ENCODE measurements at regions not wholly inside any gene's neighbourhood (a gene's known extent, or its start where the extent isn't known, plus 50 kb on each side); places are given as distances from the start of the nearest gene placed in this dataset.

GRCh38 chr5:122653087-122654017 lies 121.5 kb upstream of the SNX2 start (continued):
- TF ChIP-seq MBD1 (CRISPR knock-in tag; IDR thresholded peaks at IDR 0.05) (no peak), FOXP1 (CRISPR knock-in tag; IDR thresholded peaks at IDR 0.05) (no peak)
- TF ChIP-seq, protein P1, sequence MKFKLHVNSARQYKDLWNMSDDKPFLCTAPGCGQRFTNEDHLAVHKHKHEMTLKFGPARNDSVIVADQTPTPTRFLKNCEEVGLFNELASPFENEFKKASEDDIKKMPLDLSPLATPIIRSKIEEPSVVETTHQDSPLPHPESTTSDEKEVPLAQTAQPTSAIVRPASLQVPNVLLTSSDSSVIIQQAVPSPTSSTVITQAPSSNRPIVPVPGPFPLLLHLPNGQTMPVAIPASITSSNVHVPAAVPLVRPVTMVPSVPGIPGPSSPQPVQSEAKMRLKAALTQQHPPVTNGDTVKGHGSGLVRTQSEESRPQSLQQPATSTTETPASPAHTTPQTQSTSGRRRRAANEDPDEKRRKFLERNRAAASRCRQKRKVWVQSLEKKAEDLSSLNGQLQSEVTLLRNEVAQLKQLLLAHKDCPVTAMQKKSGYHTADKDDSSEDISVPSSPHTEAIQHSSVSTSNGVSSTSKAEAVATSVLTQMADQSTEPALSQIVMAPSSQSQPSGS (CRISPR knock-in tag; IDR thresholded peaks at IDR 0.05): no peak

- H3K9me1 ChIP-seq (ENCODE audit: control insufficient read depth, insufficient read depth, low read length): no peaks in the 10 kb centered on the region
- H3K9ac ChIP-seq (ENCODE audit: insufficient read depth in 1 of 2, low read depth in 2 of 2, low read length in 2 of 2): no peak overlapping the region
- H3K9me3 ChIP-seq (replicated peaks; ENCODE audit: control insufficient read depth, insufficient read depth, low read depth, low read length): no peaks in the 10 kb centered on the region
- FAIRE-seq (no peak), DNase-seq (ENCODE audit: extremely low read depth in 1 of 4, low spot score in 3 of 4) (no peak), ATAC-seq (no peak)
- H3K4me3 ChIP-seq: no peak overlapping the region
- H3K27me3 ChIP-seq (ENCODE audit: control insufficient read depth in 2 of 2, insufficient read depth in 2 of 2, low read length in 2 of 2): no peaks in the 10 kb centered on the region
- H3K27ac ChIP-seq (ENCODE audit: extremely low read depth, low read depth, low read length): no peak overlapping the region
- H3K4me1 ChIP-seq (replicated peaks in 1 of 2; ENCODE audit: control insufficient read depth in 2 of 2, insufficient read depth in 2 of 2, low read length in 2 of 2): no peaks in the 10 kb centered on the region
- intact Hi-C loops (cut with micrococcal nuclease) (no loop called here), in situ Hi-C loops (cut with MboI) (no loop called here)
- TF ChIP-seq HDAC3 (IDR thresholded peaks at IDR 0.05; ENCODE audit: borderline replicate concordance, partially characterized antibody): no peak
- H4K20me1 ChIP-seq (replicated peaks; ENCODE audit: control insufficient read depth, insufficient read depth, low read length): no peaks in the 10 kb centered on the region
- H3K36me3 ChIP-seq (ENCODE audit: control insufficient read depth, insufficient read depth, low read length): no peaks in the 10 kb centered on the region
- 0% methylated on average over 4 of the region's 4 CpGs for WGBS (ENCODE audit: insufficient coverage, low coverage, missing lambda C conversion rate)
- H2AFZ ChIP-seq (ENCODE audit: low read depth, low read length): no peak overlapping the region
- ChIA-PET CTCF (ENCODE audit: low intra/inter-chr PET ratio) (no interaction called here), POLR2A (no interaction called here)
- BruUV-seq (replicated peaks): no TSS peak
- no peaks in the 10 kb centered on the region for H3K79me2 ChIP-seq (ENCODE audit: control insufficient read depth, insufficient read depth, low read length)
- no peak overlapping the region for H3K4me2 ChIP-seq (ENCODE audit: insufficient read depth, low read length)
These were observed 118.7 kb upstream of the SNX2 start for GRCh38 chr5:122656160-122656559.
